HCT116 (cell line): ENCODE measurements at regions not wholly inside any gene's neighbourhood (a gene's known extent, or its start where the extent isn't known, plus 50 kb on each side); places are given as distances from the start of the nearest gene placed in this dataset.

Source experiments
- ATF3 ChIP-seq: IDR thresholded peaks from 2 replicates; pipeline ENCODE4 v1.6.1; 2012
- CBX3 ChIP-seq: IDR thresholded peaks from 2 replicates; pipeline ENCODE4 v1.6.1; 2012; ENCODE audit warnings: low read depth
- CEBPB ChIP-seq: IDR thresholded peaks from 2 replicates; pipeline ENCODE4 v1.6.1; 2012; ENCODE audit warnings: low read depth
- CTCF ChIP-seq, 3 experiments: fragments of 200-600 bp in 1 of 3; sonication (generic) in 1 of 3; IDR thresholded peaks in 2 of 3; conservative IDR thresholded peaks in 1 of 3; 2 replicates each; pipeline ENCODE4 v1.5.1; 2012 to 2017; ENCODE audit warnings: low read depth in 2 of 3, low read length in 2 of 3, antibody characterized with exemption in 1 of 3, borderline replicate concordance in 1 of 3, control low read depth in 1 of 3, mild to moderate bottlenecking in 1 of 3, mixed read lengths in 1 of 3, mixed run types in 1 of 3, moderate library complexity in 1 of 3; ENCODE audit not compliant: insufficient read depth in 1 of 3
- EGR1 ChIP-seq: IDR thresholded peaks from 2 replicates; pipeline ENCODE4 v1.6.1; 2012; ENCODE audit warnings: low read depth
- ELF1 ChIP-seq: IDR thresholded peaks from 2 replicates; pipeline ENCODE4 v1.6.1; 2012; ENCODE audit warnings: low read depth, borderline replicate concordance
- EZH2 ChIP-seq: fragments of 200-600 bp; sonication (generic); IDR thresholded peaks from 2 replicates; pipeline ENCODE4 v1.6.1; 2017; ENCODE audit warnings: antibody characterized with exemption, mixed run types
- MAX ChIP-seq: IDR thresholded peaks from 2 replicates; pipeline ENCODE4 v1.6.1; 2012
- POLR2A ChIP-seq: IDR thresholded peaks from 2 replicates; pipeline ENCODE4 v1.7.0; 2011; ENCODE audit warnings: borderline replicate concordance; ENCODE audit not compliant: insufficient read depth, insufficient read length; ENCODE audit errors: extremely low read depth
- REST ChIP-seq: IDR thresholded peaks from 2 replicates; pipeline ENCODE4 v1.6.1; 2012; ENCODE audit warnings: low read depth
- SRF ChIP-seq: IDR thresholded peaks from 2 replicates; pipeline ENCODE4 v1.6.1; 2012; ENCODE audit warnings: low read depth
- TCF7L2 ChIP-seq: IDR thresholded peaks from 2 replicates; pipeline ENCODE4 v1.7.0; 2011; ENCODE audit warnings: borderline replicate concordance, inconsistent platforms; ENCODE audit not compliant: insufficient read depth, insufficient read length; ENCODE audit errors: extremely low read depth
- YY1 ChIP-seq: IDR thresholded peaks from 2 replicates; pipeline ENCODE4 v1.6.1; 2011; ENCODE audit warnings: low read length, low read depth, moderate library complexity, mild to moderate bottlenecking; ENCODE audit not compliant: insufficient replicate concordance; ENCODE audit errors: extremely low read depth
- ZBTB33 ChIP-seq: IDR thresholded peaks from 2 replicates; pipeline ENCODE4 v1.6.1; 2011; ENCODE audit warnings: mild to moderate bottlenecking, low read length, moderate library complexity; ENCODE audit not compliant: insufficient replicate concordance; ENCODE audit errors: extremely low read depth

- TF ChIP-seq EGR1: no peak
- TF ChIP-seq POLR2A: no peak
- no peak for TF ChIP-seq CTCF (IDR thresholded peaks at IDR 0.05 in 2 of 3, conservative IDR thresholded peaks at IDR 0.05 in 1 of 3; ENCODE audit: borderline replicate concordance in 1 of 3, insufficient read depth in 1 of 3, low read depth in 2 of 3, low read length in 2 of 3)
- TF ChIP-seq MAX: no peak
- no peak for TF ChIP-seq TCF7L2
- no peak for TF ChIP-seq ELF1
- TF ChIP-seq REST: no peak
- TF ChIP-seq EZH2: no peak
- no peak for TF ChIP-seq ZBTB33
- TF ChIP-seq ATF3: no peak
- no peak for TF ChIP-seq CBX3
- no peak for TF ChIP-seq SRF
- no peak for TF ChIP-seq CEBPB
- TF ChIP-seq YY1: no peak
Observed at GRCh38 chr14:37862263-37862662, 266.8 kb downstream of the TTC6 start.
